22Rv1 (cell line): ENCODE measurements at regions not wholly inside any gene's neighbourhood (a gene's known extent, or its start where the extent isn't known, plus 50 kb on each side); places are given as distances from the start of the nearest gene placed in this dataset.

Source experiments
- ZFX ChIP-seq: fragments of 450-650 bp; IDR thresholded peaks from 2 replicates; pipeline ENCODE4 v1.6.1; 2017; ENCODE audit warnings: antibody characterized with exemption, borderline replicate concordance
- TF ChIP-seq, protein P1 (sequence below): fragments of 450-650 bp; IDR thresholded peaks from 2 replicates; pipeline ENCODE4 v1.5.1; 2017; ENCODE audit warnings: mild to moderate bottlenecking

DNA sequence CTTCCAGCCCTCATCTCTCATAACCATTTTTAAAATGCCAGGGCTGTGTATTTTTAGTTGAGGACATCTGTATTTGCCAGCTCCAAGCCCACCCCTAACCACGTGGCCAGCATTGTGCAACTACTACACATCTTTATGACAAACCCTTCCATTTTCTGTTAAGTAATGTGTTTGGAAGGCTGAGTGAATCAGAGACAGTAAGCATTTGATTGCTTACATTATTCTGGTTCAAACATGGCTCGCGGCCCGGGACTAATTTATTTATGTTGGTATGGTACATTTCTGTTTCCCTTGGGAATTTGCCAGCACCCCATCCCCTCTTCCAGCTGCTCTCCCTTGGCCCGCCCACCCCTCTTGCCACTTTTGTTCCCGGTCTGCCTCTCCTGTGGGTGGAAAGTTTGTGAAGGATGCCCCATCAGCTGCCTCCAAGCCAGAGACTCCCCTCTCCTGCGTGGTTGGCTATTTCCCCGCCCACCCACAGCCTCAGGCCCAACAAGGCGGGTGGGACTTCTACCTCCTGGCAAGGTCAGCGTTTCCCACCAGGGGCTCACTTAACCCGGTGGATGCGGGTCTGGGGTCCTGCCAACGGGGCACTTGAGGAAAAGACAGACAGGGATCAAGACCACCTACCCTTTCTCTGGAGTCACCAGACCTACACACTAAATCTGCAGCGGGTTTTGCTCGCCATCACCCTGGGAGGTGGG, 162.2 kb downstream of the HSD17B3 start:
- no peak for TF ChIP-seq ZFX
- TF ChIP-seq, protein P1, sequence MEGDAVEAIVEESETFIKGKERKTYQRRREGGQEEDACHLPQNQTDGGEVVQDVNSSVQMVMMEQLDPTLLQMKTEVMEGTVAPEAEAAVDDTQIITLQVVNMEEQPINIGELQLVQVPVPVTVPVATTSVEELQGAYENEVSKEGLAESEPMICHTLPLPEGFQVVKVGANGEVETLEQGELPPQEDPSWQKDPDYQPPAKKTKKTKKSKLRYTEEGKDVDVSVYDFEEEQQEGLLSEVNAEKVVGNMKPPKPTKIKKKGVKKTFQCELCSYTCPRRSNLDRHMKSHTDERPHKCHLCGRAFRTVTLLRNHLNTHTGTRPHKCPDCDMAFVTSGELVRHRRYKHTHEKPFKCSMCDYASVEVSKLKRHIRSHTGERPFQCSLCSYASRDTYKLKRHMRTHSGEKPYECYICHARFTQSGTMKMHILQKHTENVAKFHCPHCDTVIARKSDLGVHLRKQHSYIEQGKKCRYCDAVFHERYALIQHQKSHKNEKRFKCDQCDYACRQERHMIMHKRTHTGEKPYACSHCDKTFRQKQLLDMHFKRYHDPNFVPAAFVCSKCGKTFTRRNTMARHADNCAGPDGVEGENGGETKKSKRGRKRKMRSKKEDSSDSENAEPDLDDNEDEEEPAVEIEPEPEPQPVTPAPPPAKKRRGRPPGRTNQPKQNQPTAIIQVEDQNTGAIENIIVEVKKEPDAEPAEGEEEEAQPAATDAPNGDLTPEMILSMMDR: no peak
